ENCODE measurements at regions not wholly inside any gene's neighbourhood (a gene's known extent, or its start where the extent isn't known, plus 50 kb on each side); places are given as distances from the start of the nearest gene placed in this dataset.
"Not testable (repeated sequence)": the region's sequence is repeated elsewhere in the genome, so short reads cannot be mapped to it uniquely, and the experiment has no call there.

- Histone ChIP-seq H3K36me3 (ENCODE audit: control insufficient read depth, insufficient read depth, low read length) (no peaks in the 10 kb centered on the region), H3K27me3 (ENCODE audit: control insufficient read depth, insufficient read depth, low read length) (no peaks in the 10 kb centered on the region), H3K9me3 (ENCODE audit: control insufficient read depth, insufficient read depth, low read length) (no peaks in the 10 kb centered on the region), H3K4me3 (ENCODE audit: low read length) (no peak overlapping the region), H3K4me1 (ENCODE audit: control insufficient read depth, insufficient read depth, low read length) (no peaks in the 10 kb centered on the region), H3K27ac (ENCODE audit: low read length) (no peak overlapping the region)
- no CpG with 5 or more reads among the region's 3 CpGs for WGBS (ENCODE audit: insufficient coverage, insufficient read length)
- no peak for DNase-seq (ENCODE audit: low read depth, low spot score)
These were observed 106.4 kb downstream of the ZNF486 start for GRCh38 chr19:20273376-20273775.

DNA sequence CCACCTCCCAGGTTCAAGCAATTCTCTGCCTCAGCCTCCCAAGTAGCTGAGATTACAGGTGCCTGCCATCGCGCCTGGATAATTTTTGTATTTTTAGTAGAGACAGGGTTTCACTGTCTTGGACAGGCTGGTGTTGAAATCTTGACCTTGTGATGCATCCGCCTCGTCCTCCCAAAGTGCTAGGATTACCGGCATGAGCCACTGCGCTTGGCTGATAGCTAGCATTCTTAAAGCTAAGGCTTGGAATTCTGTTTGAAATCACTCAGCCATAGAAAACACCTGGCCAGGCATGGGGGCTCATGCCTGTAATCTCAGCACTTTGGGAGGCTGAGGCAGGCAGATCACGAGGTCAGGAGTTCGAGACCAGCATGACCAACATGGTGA lies 105.6 kb downstream of the ZNF486 start:
- WGBS (ENCODE audit: insufficient coverage, insufficient read length): no CpG with 5 or more reads among the region's 8 CpGs
- H3K9me3 ChIP-seq (ENCODE audit: control insufficient read depth, insufficient read depth, low read length); DNase-seq (ENCODE audit: low read depth, low spot score); H3K36me3 ChIP-seq (ENCODE audit: control insufficient read depth, insufficient read depth, low read length); H3K27ac ChIP-seq (ENCODE audit: low read length); H3K4me3 ChIP-seq (ENCODE audit: low read length); H3K4me1 ChIP-seq (ENCODE audit: control insufficient read depth, insufficient read depth, low read length); H3K27me3 ChIP-seq (ENCODE audit: control insufficient read depth, insufficient read depth, low read length): not testable (repeated sequence)

DNA sequence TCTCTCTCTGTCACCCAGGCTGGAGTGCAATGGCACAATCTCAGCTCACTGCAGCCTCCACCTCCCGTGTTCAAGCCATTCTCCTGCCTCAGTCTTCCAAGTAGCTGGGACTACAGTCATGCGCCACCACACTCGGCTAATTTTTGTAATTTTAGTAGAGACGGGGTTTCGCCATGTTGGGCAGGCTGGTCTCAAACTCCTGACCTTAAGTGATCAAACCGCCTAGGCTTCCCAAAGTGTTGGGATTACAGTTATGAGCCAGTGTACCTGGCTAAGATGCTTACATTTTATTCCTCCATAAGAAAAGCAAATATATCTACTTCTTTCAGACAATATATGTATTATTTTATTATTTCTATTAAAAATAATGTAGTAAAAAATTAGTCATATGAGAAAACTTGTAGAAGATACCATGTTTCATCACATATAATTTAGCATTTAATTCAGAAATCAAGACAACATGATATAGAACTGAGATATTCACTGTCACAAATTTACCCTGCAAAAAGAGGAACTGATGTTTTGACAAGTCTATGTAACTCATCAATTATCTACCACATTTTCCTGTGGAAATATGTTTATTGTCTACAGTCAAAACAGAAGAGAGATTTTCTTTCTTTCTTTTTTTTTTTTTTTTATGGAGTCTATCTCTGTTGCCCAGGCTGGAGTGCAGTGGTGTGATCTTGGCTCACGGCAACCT lies 105.1 kb downstream of the ZNF486 start:
- WGBS (ENCODE audit: insufficient coverage, insufficient read length): no CpG with 5 or more reads among the region's 7 CpGs
- H3K4me3 ChIP-seq (ENCODE audit: low read length); H3K9me3 ChIP-seq (ENCODE audit: control insufficient read depth, insufficient read depth, low read length): not testable (repeated sequence)

DNA sequence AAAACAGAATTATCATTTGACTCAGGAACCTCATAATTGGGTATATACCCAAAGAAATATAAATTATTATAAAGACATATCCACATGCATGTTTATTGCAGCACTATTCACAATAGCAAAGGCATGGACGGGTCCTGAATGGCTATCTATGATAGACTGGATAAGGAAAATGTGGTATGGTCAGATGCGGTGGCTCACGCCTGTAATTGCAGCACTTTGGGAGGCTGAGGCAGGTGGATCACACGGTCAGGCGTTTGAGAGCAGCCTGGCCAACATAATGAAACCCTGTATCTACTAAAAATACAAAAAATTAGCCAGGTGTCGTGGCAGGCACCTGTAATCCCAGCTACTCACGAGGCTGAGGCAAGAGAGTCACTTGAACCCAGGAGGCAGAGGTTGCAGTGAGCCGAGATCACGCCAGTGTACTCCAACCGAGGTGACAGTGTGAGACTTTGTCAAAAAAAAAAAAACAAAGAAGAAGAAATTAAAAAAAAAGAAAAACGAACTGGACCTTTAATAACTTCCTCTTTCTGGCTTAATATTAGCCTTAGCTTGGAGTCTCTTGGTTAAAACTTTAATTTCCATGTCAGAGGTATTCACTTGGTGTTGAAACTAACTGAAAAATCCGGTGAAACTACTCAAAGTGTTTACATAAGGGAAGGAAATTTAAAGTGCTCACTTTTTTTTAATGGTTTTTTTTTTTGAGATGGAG lies 104.4 kb downstream of the ZNF486 start:
- Histone ChIP-seq H3K4me1 (ENCODE audit: control insufficient read depth, insufficient read depth, low read length) (no peaks in the 10 kb centered on the region), H3K36me3 (ENCODE audit: control insufficient read depth, insufficient read depth, low read length) (no peaks in the 10 kb centered on the region), H3K27me3 (ENCODE audit: control insufficient read depth, insufficient read depth, low read length) (no peaks in the 10 kb centered on the region), H3K9me3 (ENCODE audit: control insufficient read depth, insufficient read depth, low read length) (no peaks in the 10 kb centered on the region), H3K27ac (ENCODE audit: low read length) (no peak overlapping the region), H3K4me3 (ENCODE audit: low read length) (no peak overlapping the region)
- no CpG with 5 or more reads among the region's 12 CpGs for WGBS (ENCODE audit: insufficient coverage, insufficient read length)
- no peak for DNase-seq (ENCODE audit: low read depth, low spot score)

More for the DNA sequence above, 105.1 kb downstream of the ZNF486 start:
- H3K36me3 ChIP-seq (ENCODE audit: control insufficient read depth, insufficient read depth, low read length); H3K27ac ChIP-seq (ENCODE audit: low read length); DNase-seq (ENCODE audit: low read depth, low spot score); H3K4me1 ChIP-seq (ENCODE audit: control insufficient read depth, insufficient read depth, low read length); H3K27me3 ChIP-seq (ENCODE audit: control insufficient read depth, insufficient read depth, low read length): not testable (repeated sequence)

DNA sequence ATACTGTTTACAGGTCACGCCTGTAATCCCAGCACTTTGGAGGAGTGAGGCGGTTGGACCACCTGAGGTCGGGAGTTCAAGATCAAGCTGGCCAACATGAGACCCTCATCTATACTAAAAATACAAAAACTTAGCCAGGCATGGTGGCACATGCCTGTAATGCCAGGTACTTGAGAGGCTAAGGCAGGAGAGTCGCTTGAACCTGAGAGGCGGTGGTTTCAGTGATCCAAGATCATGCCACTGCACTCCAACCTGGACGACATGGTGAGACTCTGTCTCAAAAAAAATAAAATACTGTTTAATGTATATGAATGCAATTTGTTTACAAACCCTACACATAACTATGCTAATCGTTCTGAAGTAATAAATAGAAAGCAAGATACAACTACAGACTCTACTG lies 102.4 kb downstream of the ZNF486 start:
- Histone ChIP-seq H3K9me3 (ENCODE audit: control insufficient read depth, insufficient read depth, low read length) (no peaks in the 10 kb centered on the region), H3K4me3 (ENCODE audit: low read length) (no peak overlapping the region), H3K36me3 (ENCODE audit: control insufficient read depth, insufficient read depth, low read length) (no peaks in the 10 kb centered on the region), H3K27me3 (ENCODE audit: control insufficient read depth, insufficient read depth, low read length) (no peaks in the 10 kb centered on the region), H3K27ac (ENCODE audit: low read length) (no peak overlapping the region), H3K4me1 (ENCODE audit: control insufficient read depth, insufficient read depth, low read length) (no peaks in the 10 kb centered on the region)
- no peak for DNase-seq (ENCODE audit: low read depth, low spot score)
- WGBS (ENCODE audit: insufficient coverage, insufficient read length): no CpG with 5 or more reads among the region's 7 CpGs

- H3K27me3 ChIP-seq (ENCODE audit: control insufficient read depth, insufficient read depth, low read length); H3K4me1 ChIP-seq (ENCODE audit: control insufficient read depth, insufficient read depth, low read length); DNase-seq (ENCODE audit: low read depth, low spot score); H3K9me3 ChIP-seq (ENCODE audit: control insufficient read depth, insufficient read depth, low read length); H3K36me3 ChIP-seq (ENCODE audit: control insufficient read depth, insufficient read depth, low read length); H3K27ac ChIP-seq (ENCODE audit: low read length); H3K4me3 ChIP-seq (ENCODE audit: low read length): not testable (repeated sequence)
These were observed 94.5 kb downstream of the ZNF486 start for GRCh38 chr19:20261513-20261912.

- WGBS (ENCODE audit: insufficient coverage, insufficient read length): no CpG with 5 or more reads among the region's 8 CpGs
- H3K27ac ChIP-seq (ENCODE audit: low read length); H3K4me3 ChIP-seq (ENCODE audit: low read length); H3K4me1 ChIP-seq (ENCODE audit: control insufficient read depth, insufficient read depth, low read length); DNase-seq (ENCODE audit: low read depth, low spot score); H3K36me3 ChIP-seq (ENCODE audit: control insufficient read depth, insufficient read depth, low read length); H3K27me3 ChIP-seq (ENCODE audit: control insufficient read depth, insufficient read depth, low read length); H3K9me3 ChIP-seq (ENCODE audit: control insufficient read depth, insufficient read depth, low read length): not testable (repeated sequence)
These were observed 93.7 kb downstream of the ZNF486 start for GRCh38 chr19:20260738-20261137.

GRCh38 chr19:20259615-20260014 lies 92.6 kb downstream of the ZNF486 start:
- no peaks in the 10 kb centered on the region for H3K9me3 ChIP-seq (ENCODE audit: control insufficient read depth, insufficient read depth, low read length)
- no peaks in the 10 kb centered on the region for H3K36me3 ChIP-seq (ENCODE audit: control insufficient read depth, insufficient read depth, low read length)
- peaks cover 2% of the 10 kb centered on the region; the same call in 1 of the 2 replicates for H3K4me1 ChIP-seq (ENCODE audit: control insufficient read depth, insufficient read depth, low read length)
- H3K27me3 ChIP-seq (ENCODE audit: control insufficient read depth, insufficient read depth, low read length): no peaks in the 10 kb centered on the region
- DNase-seq (ENCODE audit: low read depth, low spot score): peak; percentile 63
- no peak overlapping the region for H3K27ac ChIP-seq (ENCODE audit: low read length)
- WGBS (ENCODE audit: insufficient coverage, insufficient read length): no CpG with 5 or more reads among the region's 1 CpG
- no peak overlapping the region for H3K4me3 ChIP-seq (ENCODE audit: low read length)

DNA sequence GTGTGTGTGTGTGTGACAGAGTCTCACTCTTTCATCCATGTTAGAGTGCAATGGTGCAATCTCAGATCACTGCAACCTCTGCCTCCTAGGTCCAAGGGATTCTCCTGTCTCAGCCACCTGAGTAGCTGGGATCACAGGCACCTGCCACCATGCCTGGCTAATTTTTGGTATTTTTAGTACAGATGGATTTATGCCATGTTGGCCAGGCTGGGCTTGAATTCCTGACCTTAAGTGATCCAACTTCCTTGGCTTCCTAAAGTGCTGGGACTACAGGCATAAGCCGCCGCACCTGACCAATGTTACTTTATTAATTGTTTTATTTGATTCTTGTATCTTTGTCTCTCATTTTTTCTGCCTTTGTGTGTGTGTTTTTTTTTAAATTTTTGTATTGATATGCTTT lies 89.6 kb downstream of the ZNF486 start:
- no peak overlapping the region for H3K27ac ChIP-seq (ENCODE audit: low read length)
- H3K4me1 ChIP-seq (ENCODE audit: control insufficient read depth, insufficient read depth, low read length): no peaks in the 10 kb centered on the region; the same call in 1 of the 2 replicates
- H3K9me3 ChIP-seq (ENCODE audit: control insufficient read depth, insufficient read depth, low read length): no peaks in the 10 kb centered on the region
- no CpG with 5 or more reads among the region's 2 CpGs for WGBS (ENCODE audit: insufficient coverage, insufficient read length)
- no peak overlapping the region for H3K4me3 ChIP-seq (ENCODE audit: low read length)
- no peaks in the 10 kb centered on the region for H3K36me3 ChIP-seq (ENCODE audit: control insufficient read depth, insufficient read depth, low read length)
- DNase-seq (ENCODE audit: low read depth, low spot score): no peak
- H3K27me3 ChIP-seq (ENCODE audit: control insufficient read depth, insufficient read depth, low read length): no peaks in the 10 kb centered on the region

DNA sequence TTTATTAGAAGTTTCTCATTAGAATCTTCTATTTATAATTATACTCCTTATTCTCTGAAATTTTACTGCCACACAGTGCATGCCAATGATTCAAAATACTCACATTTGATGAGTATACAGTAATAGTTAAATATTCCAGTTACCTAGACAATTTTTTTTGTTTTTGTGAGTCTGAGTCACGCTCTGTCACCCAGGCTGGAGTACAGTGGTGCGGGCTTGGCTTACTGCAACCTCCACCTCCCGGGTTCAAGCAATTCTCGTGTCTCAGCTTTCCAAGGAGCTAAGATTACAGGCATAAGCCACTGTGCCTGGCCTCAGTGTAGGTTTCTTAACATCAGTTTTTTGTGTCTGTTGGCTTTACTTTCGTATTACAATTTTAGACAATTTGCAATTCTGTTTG lies 87.1 kb downstream of the ZNF486 start:
- no peaks in the 10 kb centered on the region for H3K36me3 ChIP-seq (ENCODE audit: control insufficient read depth, insufficient read depth, low read length)
- DNase-seq (ENCODE audit: low read depth, low spot score): no peak

GRCh38 chr19:20252613-20253012 lies 85.6 kb downstream of the ZNF486 start:
- Histone ChIP-seq H3K36me3 (ENCODE audit: control insufficient read depth, insufficient read depth, low read length) (no peaks in the 10 kb centered on the region), H3K4me1 (ENCODE audit: control insufficient read depth, insufficient read depth, low read length) (peaks cover 3% of the 10 kb centered on the region; the same call in 1 of the 2 replicates), H3K4me3 (ENCODE audit: low read length) (no peak overlapping the region), H3K9me3 (ENCODE audit: control insufficient read depth, insufficient read depth, low read length) (no peaks in the 10 kb centered on the region), H3K27ac (ENCODE audit: low read length) (no peak overlapping the region), H3K27me3 (ENCODE audit: control insufficient read depth, insufficient read depth, low read length) (no peaks in the 10 kb centered on the region)
- no peak for DNase-seq (ENCODE audit: low read depth, low spot score)

More for the DNA sequence above, 87.1 kb downstream of the ZNF486 start:
- no peaks in the 10 kb centered on the region for H3K27me3 ChIP-seq (ENCODE audit: control insufficient read depth, insufficient read depth, low read length)
- no peak overlapping the region for H3K4me3 ChIP-seq (ENCODE audit: low read length)
- no peak overlapping the region for H3K27ac ChIP-seq (ENCODE audit: low read length)
- WGBS (ENCODE audit: insufficient coverage, insufficient read length): no CpG with 5 or more reads among the region's 5 CpGs
- H3K4me1 ChIP-seq (ENCODE audit: control insufficient read depth, insufficient read depth, low read length): no peaks in the 10 kb centered on the region; the same call in 1 of the 2 replicates
- no peaks in the 10 kb centered on the region for H3K9me3 ChIP-seq (ENCODE audit: control insufficient read depth, insufficient read depth, low read length)

All from iPS DF 6.9 (cell line).